ENCODE measurements at regions not wholly inside any gene's neighbourhood (a gene's known extent, or its start where the extent isn't known, plus 50 kb on each side); places are given as distances from the start of the nearest gene placed in this dataset.

DNA sequence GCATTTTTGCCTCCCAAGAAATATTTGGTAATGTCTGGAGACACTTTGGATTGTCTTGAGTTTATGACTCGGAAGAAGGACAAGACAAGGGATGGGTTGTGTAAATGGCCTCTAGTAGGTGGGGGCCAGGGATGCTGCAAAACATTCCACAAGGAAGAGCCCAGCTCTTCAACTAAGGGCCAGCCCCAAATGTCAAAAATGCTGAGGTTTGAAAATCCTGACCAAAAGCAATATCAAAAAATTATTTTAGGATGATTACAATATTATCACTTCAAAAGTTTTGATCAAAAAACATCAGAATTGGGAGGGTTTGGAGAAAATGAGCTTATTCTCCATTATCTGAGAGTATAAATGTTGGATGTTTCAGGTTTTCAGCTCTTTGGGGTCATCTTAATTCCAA is 248.9 kb upstream of the SLC24A2 start:
- no peak for TF ChIP-seq POLR2AphosphoS5 (IDR thresholded peaks at IDR 0.05; ENCODE audit: low read depth, low read length)
- TF ChIP-seq POLR2A (IDR thresholded peaks at IDR 0.05; ENCODE audit: low read depth, low read length) = no peak

Measured in GM12891 (cell line).